NT2/D1 (cell line): ENCODE measurements at regions not wholly inside any gene's neighbourhood (a gene's known extent, or its start where the extent isn't known, plus 50 kb on each side); places are given as distances from the start of the nearest gene placed in this dataset.

Source experiments
- SUZ12 ChIP-seq: IDR thresholded peaks from 2 replicates; pipeline ENCODE4 v1.6.1; 2011; ENCODE audit not compliant: insufficient read length, insufficient read depth; ENCODE audit errors: extremely low read depth
- YY1 ChIP-seq: IDR thresholded peaks from 2 replicates; pipeline ENCODE4 v1.6.1; 2011; ENCODE audit not compliant: insufficient read length, insufficient read depth

- TF ChIP-seq SUZ12 (no peak), YY1 (no peak)
Measured at GRCh38 chr7:19480383-19480782, 228.5 kb downstream of the POLR1F start.
